GM10266 (cell line): ENCODE measurements at regions not wholly inside any gene's neighbourhood (a gene's known extent, or its start where the extent isn't known, plus 50 kb on each side); places are given as distances from the start of the nearest gene placed in this dataset.

Experiments used
- DNase-seq: peaks from one replicate; pipeline ENCODE4 v3.0.0; 2012; ENCODE audit errors: extremely low spot score
- CTCF ChIP-seq: IDR thresholded peaks from 2 replicates; pipeline ENCODE4 v1.5.1; 2012; ENCODE audit warnings: mild to moderate bottlenecking, low read depth; ENCODE audit not compliant: control insufficient read depth, insufficient read depth; ENCODE audit errors: missing control alignments

DNA sequence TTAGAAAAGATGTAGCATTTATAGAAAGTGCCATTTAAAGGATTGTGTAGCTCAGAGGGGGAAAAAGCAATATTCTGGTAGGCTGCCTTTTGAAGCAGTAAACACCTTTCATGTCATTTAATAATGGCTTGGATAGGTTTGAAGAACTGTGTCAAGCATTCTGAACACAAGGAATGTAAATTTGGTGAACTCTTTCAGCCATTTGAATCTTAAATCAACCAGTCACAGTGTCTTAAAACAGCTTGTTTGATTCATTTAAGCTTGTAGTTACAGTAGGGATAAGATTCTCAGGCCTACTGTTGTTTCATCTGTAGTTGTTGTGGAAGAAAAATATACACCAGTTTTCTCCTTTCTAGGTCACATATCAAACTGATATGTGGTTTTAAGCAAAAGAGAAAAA lies 299.4 kb upstream of the NOVA1 start:
- no peak for DNase-seq
- no peak for TF ChIP-seq CTCF

DNA sequence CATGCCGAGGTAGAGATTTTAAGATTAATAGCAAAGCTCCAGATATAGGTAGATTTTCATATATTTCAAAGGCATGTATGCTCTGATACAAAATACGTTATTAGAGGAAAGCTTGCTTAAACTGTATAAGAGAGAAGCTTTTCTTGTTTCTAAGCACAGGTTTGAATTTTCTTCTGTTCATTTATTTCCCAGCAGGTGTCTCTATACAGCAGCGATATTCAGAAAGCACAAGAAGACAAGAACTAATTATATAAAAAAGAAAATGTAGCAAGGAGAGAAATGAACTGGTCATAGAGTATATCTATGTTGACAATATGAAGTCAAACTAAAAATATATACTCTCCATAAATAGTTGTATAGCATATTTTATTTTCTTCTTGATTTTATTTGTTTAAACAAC lies 307.4 kb upstream of the NOVA1 start:
- no peak for DNase-seq
- TF ChIP-seq CTCF = no peak

- no peak for TF ChIP-seq CTCF
- no peak for DNase-seq
Observed at GRCh38 chr14:26913786-26914185, 316.0 kb upstream of the NOVA1 start.

DNA sequence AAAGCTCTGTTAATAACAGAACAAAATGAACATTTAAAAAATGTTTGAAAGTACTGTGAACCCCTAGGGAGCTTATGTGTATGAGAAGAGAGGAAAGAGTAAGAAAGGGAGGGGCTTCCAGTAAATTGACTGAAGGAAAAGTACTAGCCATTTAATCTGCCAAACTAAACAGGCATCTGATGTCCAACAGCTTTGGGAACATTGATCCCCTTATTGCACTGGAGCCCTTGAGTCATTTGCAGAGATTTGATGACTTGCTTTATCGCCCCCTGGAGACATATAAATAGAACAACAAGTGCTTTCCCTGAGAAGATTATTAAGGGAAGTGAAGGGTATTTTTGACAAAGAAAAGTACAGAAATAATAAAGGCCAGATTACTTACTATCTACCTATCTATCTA lies 319.3 kb upstream of the NOVA1 start:
- no peak for DNase-seq
- TF ChIP-seq CTCF = no peak

- TF ChIP-seq CTCF = no peak
- DNase-seq = no peak
Observed at GRCh38 chr14:26925876-26926584, 328.2 kb upstream of the NOVA1 start.

- no peak for TF ChIP-seq CTCF
- DNase-seq = no peak
Observed at GRCh38 chr14:26926585-26926984, 328.8 kb upstream of the NOVA1 start.

GRCh38 chr14:26928019-26928418 lies 330.2 kb upstream of the NOVA1 start:
- no peak for DNase-seq
- no peak for TF ChIP-seq CTCF
